Caco-2 (cell line): ENCODE measurements at regions not wholly inside any gene's neighbourhood (a gene's known extent, or its start where the extent isn't known, plus 50 kb on each side); places are given as distances from the start of the nearest gene placed in this dataset.

Experiments
- BruUV-seq: library from RNA; stranded (reverse); fragments of 400-500 nt; replicated peaks from 2 replicates; lab custom pipeline; 2021; lab: Mats Ljungman, UMichigan
- CTCF ChIA-PET: fragments of 300-600 bp; sonication (Branson Sonifier 250); formaldehyde crosslinking; loops from one replicate; lab custom pipeline; 2022; ENCODE audit warnings: antibody characterized with exemption; lab: Charles Lee
- POLR2A ChIA-PET: fragments of 300-600 bp; sonication (Branson Sonifier 250); formaldehyde crosslinking; loops from one replicate; lab custom pipeline; 2022; ENCODE audit warnings: antibody characterized with exemption; lab: Charles Lee
- DNase-seq, 2 experiments: peaks; one replicate each; pipeline versions ENCODE4 v3.0.0 to v3.0.0-alpha.2; 2020 to 2022
- H3K27me3 ChIP-seq: replicated peaks from 2 replicates; pipeline ENCODE4 v1.6.0; 2011; ENCODE audit warnings: low read length; ENCODE audit not compliant: control insufficient read depth, insufficient read depth
- H3K36me3 ChIP-seq: 2 replicates; pipeline ENCODE4 v1.5.1; 2011; ENCODE audit warnings: low read length; ENCODE audit not compliant: control insufficient read depth, insufficient read depth
- H3K4me1 ChIP-seq: fragments of 250-450 bp; sonication (Bioruptor Pico); 2 replicates; pipeline ENCODE4 v1.5.1; 2020; ENCODE audit warnings: mild to moderate bottlenecking
- H3K4me3 ChIP-seq: 2 replicates; pipeline ENCODE4 v1.5.1; 2011; ENCODE audit warnings: low read depth, mild to moderate bottlenecking, control low read depth, low read length
- H3K9me3 ChIP-seq: fragments of 250-450 bp; sonication (Bioruptor Pico); 2 replicates; pipeline ENCODE4 v1.5.1; 2020; ENCODE audit warnings: mild to moderate bottlenecking, moderate library complexity
- H3K27ac Mint-ChIP-seq: one replicate; pipeline ENCODE4 v1.8.0; 2022; ENCODE audit warnings: mixed read lengths; ENCODE audit not compliant: unreplicated experiment
- H3K27me3 Mint-ChIP-seq: one replicate; pipeline ENCODE4 v1.8.0; 2022; ENCODE audit warnings: mixed read lengths; ENCODE audit not compliant: insufficient read depth, unreplicated experiment
- H3K36me3 Mint-ChIP-seq: one replicate; pipeline ENCODE4 v1.8.0; 2022; ENCODE audit warnings: mild to moderate bottlenecking, mixed read lengths; ENCODE audit not compliant: insufficient read depth, unreplicated experiment
- H3K4me1 Mint-ChIP-seq: one replicate; pipeline ENCODE4 v1.8.0; 2022; ENCODE audit warnings: low read depth, mixed read lengths; ENCODE audit not compliant: unreplicated experiment
- H3K4me3 Mint-ChIP-seq: one replicate; pipeline ENCODE4 v1.8.0; 2022; ENCODE audit warnings: mild to moderate bottlenecking, moderate library complexity, mixed read lengths; ENCODE audit not compliant: unreplicated experiment
- H3K9me3 Mint-ChIP-seq: one replicate; pipeline ENCODE4 v1.8.0; 2022; ENCODE audit warnings: mixed read lengths; ENCODE audit not compliant: unreplicated experiment
- CTCF ChIP-seq, 2 experiments: fragments of 200-600 bp in 1 of 2; IDR thresholded peaks; 1 replicate in 1 of 2; 2 replicates in 1 of 2; pipeline versions ENCODE4 v1.5.1 to v1.8.0; 2011 to 2022; ENCODE audit warnings: antibody characterized with exemption in 1 of 2, control low read depth in 1 of 2, inconsistent platforms in 1 of 2, low read depth in 1 of 2, low read length in 1 of 2, mild to moderate bottlenecking in 1 of 2, moderate library complexity in 1 of 2; ENCODE audit not compliant: insufficient read depth in 1 of 2, severe bottlenecking in 1 of 2, unreplicated experiment in 1 of 2
- intact Hi-C: fragments of 100-400 bp; cut with micrococcal nuclease; formaldehyde crosslinking; loops from one replicate; pipeline ENCODE4 v1.10.0; 2022; ENCODE audit not compliant: unreplicated experiment

- BruUV-seq, result no TSS peak
- no peaks in the 10 kb centered on the region for H3K4me1 ChIP-seq
- POLR2A ChIA-PET, result no interaction called here
- Mint-ChIP-seq H3K9me3 (no peaks in the 10 kb centered on the region), H3K4me1 (no peaks in the 10 kb centered on the region), H3K4me3 (no peak overlapping the region), H3K27ac (no peak overlapping the region), H3K27me3 (peaks cover 3% of the 10 kb centered on the region), H3K36me3 (no peaks in the 10 kb centered on the region)
- no peak for DNase-seq
- H3K36me3 ChIP-seq, result no peaks in the 10 kb centered on the region
- H3K27me3 ChIP-seq, result no peaks in the 10 kb centered on the region
- intact Hi-C loops, result no loop called here
- H3K4me3 ChIP-seq, result no peak overlapping the region
- no peak for TF ChIP-seq CTCF (IDR thresholded peaks at IDR 0.05; ENCODE audit: insufficient read depth in 1 of 2, low read depth in 1 of 2, low read length in 1 of 2, severe bottlenecking in 1 of 2, unreplicated experiment in 1 of 2)
- CTCF ChIA-PET, result no interaction called here
- no peaks in the 10 kb centered on the region for H3K9me3 ChIP-seq
Measured at GRCh38 chr3:168802766-168803165, 707.0 kb upstream of the GOLIM4 start.

GRCh38 chr3:168801794-168802193 is 706.1 kb upstream of the GOLIM4 start:
- CTCF ChIA-PET, result no interaction called here
- no peaks in the 10 kb centered on the region for H3K9me3 ChIP-seq

GRCh38 chr3:168796339-168796738 is 700.6 kb upstream of the GOLIM4 start:
- Histone ChIP-seq H3K9me3 (no peaks in the 10 kb centered on the region), H3K4me1 (no peaks in the 10 kb centered on the region), H3K36me3 (no peaks in the 10 kb centered on the region), H3K27me3 (no peaks in the 10 kb centered on the region), H3K4me3 (no peak overlapping the region)
- POLR2A ChIA-PET, result no interaction called here
- Mint-ChIP-seq H3K4me3 (no peak overlapping the region), H3K27me3 (peaks cover 3% of the 10 kb centered on the region), H3K36me3 (no peaks in the 10 kb centered on the region), H3K27ac (no peak overlapping the region), H3K4me1 (no peaks in the 10 kb centered on the region), H3K9me3 (no peaks in the 10 kb centered on the region)
- no peak for TF ChIP-seq CTCF (IDR thresholded peaks at IDR 0.05; ENCODE audit: insufficient read depth in 1 of 2, low read depth in 1 of 2, low read length in 1 of 2, severe bottlenecking in 1 of 2, unreplicated experiment in 1 of 2)
- CTCF ChIA-PET, result no interaction called here
- no peak for DNase-seq
- intact Hi-C loops, result no loop called here
- BruUV-seq, result no TSS peak

More at GRCh38 chr3:168801794-168802193, 706.1 kb upstream of the GOLIM4 start:
- no peak for TF ChIP-seq CTCF (IDR thresholded peaks at IDR 0.05; ENCODE audit: insufficient read depth in 1 of 2, low read depth in 1 of 2, low read length in 1 of 2, severe bottlenecking in 1 of 2, unreplicated experiment in 1 of 2)
- no peak overlapping the region for H3K27ac Mint-ChIP-seq
- no peak overlapping the region for H3K4me3 Mint-ChIP-seq
- H3K9me3 Mint-ChIP-seq, result no peaks in the 10 kb centered on the region
- no peaks in the 10 kb centered on the region for H3K36me3 Mint-ChIP-seq
- no peaks in the 10 kb centered on the region for H3K4me1 Mint-ChIP-seq
- no peaks in the 10 kb centered on the region for H3K4me1 ChIP-seq
- no peak for DNase-seq
- H3K27me3 Mint-ChIP-seq, result peaks cover 3% of the 10 kb centered on the region
- H3K4me3 ChIP-seq, result no peak overlapping the region
- POLR2A ChIA-PET, result no interaction called here
- H3K36me3 ChIP-seq, result no peaks in the 10 kb centered on the region
- intact Hi-C loops, result no loop called here
- no peaks in the 10 kb centered on the region for H3K27me3 ChIP-seq
- BruUV-seq, result no TSS peak
